AG20443 (cell line): ENCODE measurements at regions not wholly inside any gene's neighbourhood (a gene's known extent, or its start where the extent isn't known, plus 50 kb on each side); places are given as distances from the start of the nearest gene placed in this dataset.
A peak's percentile ranks its signal among the peaks of the same experiment; 100 is the strongest.

ENCODE experiments used
- DNase-seq: peaks from one replicate; pipeline ENCODE4 v3.0.0; 2012; ENCODE audit warnings: low spot score, mixed read lengths

DNA sequence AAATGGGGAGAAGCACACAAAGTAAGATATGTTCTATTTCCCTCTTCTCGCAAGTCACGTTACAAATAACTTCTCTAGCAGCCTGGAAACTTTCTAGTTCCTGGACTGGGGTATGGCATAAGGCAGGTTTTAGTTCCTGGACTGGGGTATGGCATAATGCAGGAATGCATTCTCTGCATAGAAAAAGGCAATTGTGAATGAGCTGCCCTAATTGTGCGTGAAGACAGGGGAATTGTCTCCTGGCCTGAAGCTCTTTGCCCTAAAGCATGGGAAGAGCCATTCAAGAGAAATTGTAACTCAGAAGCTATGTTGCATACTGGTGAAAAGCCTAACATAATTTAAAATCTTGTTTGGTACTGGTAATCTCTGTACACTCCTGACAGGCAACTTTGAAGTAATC is 54.3 kb upstream of the CBLB start:
- no peak for DNase-seq

DNA sequence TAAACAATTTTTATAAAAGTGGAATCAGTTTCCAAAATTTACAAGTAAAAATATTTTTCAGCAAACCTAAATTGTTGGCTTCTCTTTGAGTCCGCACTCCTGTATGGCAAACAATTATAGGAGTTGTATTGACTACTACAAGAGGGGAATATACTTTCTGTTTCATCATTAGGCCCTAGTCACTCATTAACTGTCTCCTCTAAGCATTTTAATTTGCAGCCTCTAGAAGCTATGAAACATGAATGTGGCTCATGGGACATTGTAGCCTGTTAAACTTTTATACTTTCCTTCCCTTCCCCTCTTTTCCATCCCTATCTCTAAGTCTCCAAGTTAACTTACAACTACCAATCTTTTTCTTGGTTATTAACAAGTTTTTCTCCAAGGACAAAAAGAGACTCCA is 58.9 kb upstream of the CBLB start:
- DNase-seq = no peak

GRCh38 chr3:105930733-105931132 is 61.9 kb upstream of the CBLB start:
- DNase-seq = no peak

DNA sequence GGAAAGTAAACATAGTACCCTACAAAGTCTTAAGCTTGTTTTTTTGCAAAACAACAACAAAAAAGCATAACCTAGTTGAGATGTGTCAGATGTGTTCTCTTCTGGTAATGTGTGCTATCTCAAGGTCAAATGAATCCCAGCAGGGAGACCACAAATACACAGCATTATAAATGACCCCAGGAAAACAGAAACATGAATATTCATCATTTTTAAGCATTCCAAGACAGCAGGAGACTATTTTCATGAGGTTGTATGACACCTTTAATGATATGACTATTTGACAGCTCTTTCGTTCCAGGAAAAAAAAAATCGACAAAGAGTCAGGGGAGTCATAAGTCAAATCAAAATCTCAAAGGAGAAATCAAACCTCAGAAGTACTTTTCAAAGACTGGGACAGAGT is 62.7 kb upstream of the CBLB start:
- DNase-seq = no peak

DNA sequence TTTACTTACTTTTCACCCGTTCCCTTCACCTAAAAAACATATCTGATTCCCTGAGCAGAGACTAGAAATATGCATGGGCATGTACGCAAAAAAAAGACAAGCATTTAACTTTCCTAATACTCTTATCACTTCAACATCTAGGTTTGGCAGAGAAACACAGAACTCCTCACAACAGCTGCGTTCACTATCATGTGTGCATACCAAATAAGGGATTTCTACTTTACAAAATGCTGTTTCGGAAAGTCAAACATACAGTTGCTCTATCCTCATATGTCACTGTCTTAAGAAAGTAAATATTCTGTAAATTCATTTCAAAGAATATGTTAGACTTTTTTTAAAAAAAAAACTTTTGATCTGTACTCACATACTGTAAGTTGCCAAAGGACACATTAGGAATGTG is 65.1 kb upstream of the CBLB start:
- DNase-seq = no peak

GRCh38 chr3:105938101-105938500 is 69.3 kb upstream of the CBLB start:
- DNase-seq = peak; percentile 60

- no peak for DNase-seq
These were observed 70.0 kb upstream of the CBLB start for GRCh38 chr3:105938806-105939205.

- DNase-seq = peak; percentile 55
These were observed 75.5 kb upstream of the CBLB start for GRCh38 chr3:105944276-105944675.

DNA sequence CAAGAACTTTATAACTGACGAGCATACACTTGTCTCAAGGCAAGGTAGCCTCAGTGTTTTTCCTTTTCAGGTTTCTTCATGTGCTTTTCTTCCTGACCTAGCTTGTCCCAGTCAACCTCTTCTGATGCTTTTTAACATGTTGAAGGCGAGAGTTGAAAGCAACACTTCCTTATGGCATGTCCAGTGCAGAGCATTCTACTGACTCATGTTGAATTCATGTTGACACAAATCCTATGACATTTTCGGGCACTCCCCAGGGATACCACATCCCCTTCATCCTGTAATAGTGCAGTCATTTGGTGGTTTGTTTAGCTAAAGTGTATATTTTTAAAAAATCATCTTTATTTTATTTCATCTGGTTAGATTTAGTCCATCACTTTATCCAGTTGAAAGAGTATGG is 75.9 kb upstream of the CBLB start:
- DNase-seq = peak; percentile 54

DNA sequence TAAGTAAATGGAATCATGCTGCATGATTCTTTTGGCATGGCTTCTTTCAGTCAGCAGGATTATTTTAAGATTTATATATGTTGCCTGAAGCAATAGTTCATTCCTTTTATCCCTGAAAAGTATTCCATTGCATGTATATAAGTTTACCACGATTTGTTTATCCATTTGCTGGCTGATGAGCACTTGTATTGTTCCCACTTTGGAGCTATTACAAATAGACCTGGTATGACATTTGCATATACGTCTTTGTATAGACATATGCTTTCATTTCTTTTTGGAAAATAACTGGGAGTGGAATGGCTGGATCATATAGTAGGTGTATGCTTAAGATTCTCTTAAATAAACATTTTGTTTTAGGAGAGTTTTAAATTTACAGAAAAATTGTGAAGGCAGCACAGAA is 79.3 kb upstream of the CBLB start:
- no peak for DNase-seq

GRCh38 chr3:105950881-105951600 is 82.2 kb upstream of the CBLB start:
- no peak for DNase-seq

GRCh38 chr3:105953831-105954230 is 85.0 kb upstream of the CBLB start:
- no peak for DNase-seq

- no peak for DNase-seq
These were observed 87.5 kb upstream of the CBLB start for GRCh38 chr3:105956306-105956705.

- DNase-seq = peak; percentile 71
These were observed 88.9 kb upstream of the CBLB start for GRCh38 chr3:105957722-105958121.

GRCh38 chr3:105958237-105959000 is 89.6 kb upstream of the CBLB start:
- DNase-seq = no peak

- no peak for DNase-seq
These were observed 91.0 kb upstream of the CBLB start for GRCh38 chr3:105959851-105960250.

DNA sequence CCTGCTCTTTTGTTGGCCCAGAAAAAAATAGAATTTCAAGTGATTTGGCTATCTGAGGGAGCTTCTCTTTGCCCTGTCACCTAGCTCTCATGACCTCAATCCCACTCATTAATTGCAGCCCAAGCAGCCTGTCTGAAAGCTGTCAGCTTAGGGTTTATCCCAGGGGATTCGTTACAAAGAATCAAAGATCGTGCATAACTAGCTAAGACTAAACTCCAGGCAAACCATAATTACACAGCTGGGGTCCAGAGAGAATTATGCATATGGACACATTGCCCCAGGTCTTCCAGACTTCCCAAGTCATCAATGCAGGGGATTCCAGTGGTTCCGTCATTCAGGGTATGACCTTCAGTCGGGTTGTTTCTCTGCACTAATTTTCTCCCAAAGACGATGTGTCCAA is 91.6 kb upstream of the CBLB start:
- no peak for DNase-seq

DNA sequence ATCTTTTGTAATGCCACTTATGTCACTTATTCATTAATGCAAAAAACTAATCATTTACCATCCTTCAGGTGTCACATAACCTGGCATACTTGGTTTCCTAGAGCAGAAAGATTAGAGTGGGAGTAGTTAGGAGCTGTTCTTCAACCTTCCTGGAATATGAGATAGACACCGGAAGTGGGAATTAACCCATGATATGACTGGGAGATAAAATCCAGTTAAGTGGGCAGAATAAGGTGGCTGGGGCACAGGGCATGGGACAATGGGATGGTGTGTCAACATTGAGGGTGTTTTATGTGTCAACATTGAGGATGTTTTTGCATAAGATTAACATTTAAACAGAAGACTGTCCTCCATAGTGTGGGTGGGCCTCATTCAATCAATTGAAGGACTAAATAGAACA is 94.3 kb upstream of the CBLB start:
- DNase-seq = no peak

DNA sequence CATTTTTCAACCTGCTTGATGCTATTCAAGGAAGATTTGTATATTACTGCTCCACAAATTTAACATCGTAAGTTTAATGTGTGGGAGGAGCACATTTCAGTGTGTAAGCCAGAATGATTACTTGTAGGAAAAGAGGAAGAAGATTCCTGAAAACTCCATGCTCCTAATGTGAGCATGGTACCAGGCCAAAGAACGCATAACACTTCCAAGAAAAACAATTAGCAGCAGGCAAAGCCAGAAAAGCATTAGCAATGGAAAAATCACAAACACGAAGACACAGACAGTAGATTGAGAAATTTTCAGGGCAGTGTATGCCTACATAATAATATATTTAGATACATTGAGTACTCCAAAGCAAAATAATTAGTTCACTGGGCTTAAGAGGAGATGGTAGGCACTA is 96.6 kb upstream of the CBLB start:
- peak; percentile 51 for DNase-seq

GRCh38 chr3:105967117-105967516 is 98.3 kb upstream of the CBLB start:
- DNase-seq = peak; percentile 15

DNA sequence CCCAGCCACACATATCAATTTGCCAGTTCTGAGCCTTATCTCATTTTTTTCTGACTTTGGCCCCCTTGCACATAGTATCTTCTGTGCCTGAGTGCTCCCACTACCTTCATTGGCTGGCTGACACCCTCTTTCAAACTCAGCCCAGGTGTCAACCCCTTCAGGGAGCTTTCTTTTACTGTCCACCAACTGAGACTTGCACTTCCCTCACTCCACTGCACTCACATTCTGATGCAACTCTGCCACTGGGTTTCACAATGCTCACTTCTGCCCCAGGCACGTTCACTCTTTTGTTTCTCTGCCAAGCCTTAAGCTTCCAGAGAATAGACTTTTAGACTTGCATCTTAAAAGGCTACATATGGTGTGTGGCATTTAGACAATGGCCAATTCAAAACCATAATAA is 101.5 kb upstream of the CBLB start:
- peak; percentile 73 for DNase-seq

- no peak for DNase-seq
These were observed 103.3 kb upstream of the CBLB start for GRCh38 chr3:105972069-105972468.

- DNase-seq = no peak
These were observed 105.6 kb upstream of the CBLB start for GRCh38 chr3:105974381-105974780.

DNA sequence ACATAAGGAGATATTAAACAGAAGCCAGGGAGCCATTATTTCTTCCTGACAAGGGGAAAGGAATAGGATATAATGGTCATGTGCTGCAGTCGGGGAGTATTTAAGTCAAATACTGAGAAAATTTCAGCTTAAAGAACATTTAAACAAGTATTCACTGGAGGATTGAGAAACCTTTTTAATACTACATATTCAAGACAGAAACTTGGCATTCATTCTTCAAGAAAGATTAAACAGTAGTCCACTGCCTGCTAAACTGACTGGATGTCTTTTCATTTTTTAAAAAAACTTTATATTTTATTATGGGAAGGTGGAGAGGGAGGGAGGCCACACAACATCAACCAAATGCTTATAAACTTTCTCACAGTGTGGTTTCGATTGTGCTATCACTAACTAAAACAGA is 107.4 kb upstream of the CBLB start:
- no peak for DNase-seq
